ENCODE measurements at regions not wholly inside any gene's neighbourhood (a gene's known extent, or its start where the extent isn't known, plus 50 kb on each side); places are given as distances from the start of the nearest gene placed in this dataset.

- no peak overlapping the region for H2AFZ ChIP-seq (ENCODE audit: low read depth)
- no peak overlapping the region for H3K4me2 ChIP-seq
- TF ChIP-seq, protein P1, sequence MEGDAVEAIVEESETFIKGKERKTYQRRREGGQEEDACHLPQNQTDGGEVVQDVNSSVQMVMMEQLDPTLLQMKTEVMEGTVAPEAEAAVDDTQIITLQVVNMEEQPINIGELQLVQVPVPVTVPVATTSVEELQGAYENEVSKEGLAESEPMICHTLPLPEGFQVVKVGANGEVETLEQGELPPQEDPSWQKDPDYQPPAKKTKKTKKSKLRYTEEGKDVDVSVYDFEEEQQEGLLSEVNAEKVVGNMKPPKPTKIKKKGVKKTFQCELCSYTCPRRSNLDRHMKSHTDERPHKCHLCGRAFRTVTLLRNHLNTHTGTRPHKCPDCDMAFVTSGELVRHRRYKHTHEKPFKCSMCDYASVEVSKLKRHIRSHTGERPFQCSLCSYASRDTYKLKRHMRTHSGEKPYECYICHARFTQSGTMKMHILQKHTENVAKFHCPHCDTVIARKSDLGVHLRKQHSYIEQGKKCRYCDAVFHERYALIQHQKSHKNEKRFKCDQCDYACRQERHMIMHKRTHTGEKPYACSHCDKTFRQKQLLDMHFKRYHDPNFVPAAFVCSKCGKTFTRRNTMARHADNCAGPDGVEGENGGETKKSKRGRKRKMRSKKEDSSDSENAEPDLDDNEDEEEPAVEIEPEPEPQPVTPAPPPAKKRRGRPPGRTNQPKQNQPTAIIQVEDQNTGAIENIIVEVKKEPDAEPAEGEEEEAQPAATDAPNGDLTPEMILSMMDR (conservative IDR thresholded peaks at IDR 0.05; ENCODE audit: low read depth, low read length): no peak
These were observed 65.0 kb upstream of the MEIS2 start for GRCh38 chr15:37165395-37165794.

GRCh38 chr15:37166402-37166801 is 66.1 kb upstream of the MEIS2 start:
- Histone ChIP-seq H3K4me1 (ENCODE audit: low read depth, poor library complexity, severe bottlenecking) (no peaks in the 10 kb centered on the region), H3K27ac (no peak overlapping the region), H2AFZ (ENCODE audit: low read depth) (no peak overlapping the region), H4K20me1 (ENCODE audit: insufficient read depth) (no peaks in the 10 kb centered on the region), H3K27me3 (ENCODE audit: insufficient read depth, low read depth) (no peaks in the 10 kb centered on the region), H3K9ac (no peak overlapping the region), H3K79me2 (ENCODE audit: insufficient read depth, low read depth) (no peaks in the 10 kb centered on the region), H3K36me3 (ENCODE audit: insufficient read depth) (no peaks in the 10 kb centered on the region), H3K4me2 (no peak overlapping the region), H3K4me3 (IDR thresholded peaks at IDR 0.05; ENCODE audit: insufficient read depth, low read depth, low read length) (no peak overlapping the region)
- TF ChIP-seq, protein P1 (conservative IDR thresholded peaks at IDR 0.05; ENCODE audit: low read depth, low read length): no peak

More at GRCh38 chr15:37165395-37165794, 65.0 kb upstream of the MEIS2 start:
- H3K4me1 ChIP-seq (ENCODE audit: low read depth, poor library complexity, severe bottlenecking): no peaks in the 10 kb centered on the region
- H4K20me1 ChIP-seq (ENCODE audit: insufficient read depth): no peaks in the 10 kb centered on the region
- no peaks in the 10 kb centered on the region for H3K27me3 ChIP-seq (ENCODE audit: insufficient read depth, low read depth)
- H3K9ac ChIP-seq: no peak overlapping the region
- no peaks in the 10 kb centered on the region for H3K36me3 ChIP-seq (ENCODE audit: insufficient read depth)
- no peaks in the 10 kb centered on the region for H3K79me2 ChIP-seq (ENCODE audit: insufficient read depth, low read depth)
- no peak overlapping the region for H3K27ac ChIP-seq
- no peak overlapping the region for H3K4me3 ChIP-seq (IDR thresholded peaks at IDR 0.05; ENCODE audit: insufficient read depth, low read depth, low read length)

DNA sequence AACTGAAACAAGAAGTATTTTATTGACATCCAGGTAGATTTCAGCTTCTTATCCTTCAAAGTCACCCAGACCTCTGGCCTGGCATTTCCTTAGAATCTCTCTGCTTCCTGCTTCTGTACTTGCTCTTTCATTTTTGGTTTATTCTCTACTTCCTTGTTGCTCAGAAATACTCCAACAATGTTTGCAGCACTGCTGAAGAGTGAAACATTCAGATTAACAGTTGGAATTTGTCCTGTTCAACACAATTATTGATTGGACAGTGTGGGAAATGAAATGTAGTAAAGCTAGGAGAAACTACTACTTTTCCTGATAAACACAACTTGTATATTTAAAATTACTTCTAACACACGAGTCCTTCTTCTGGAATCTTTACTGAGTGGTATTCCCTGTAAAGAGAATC is 81.0 kb upstream of the MEIS2 start:
- TF ChIP-seq, protein P1 (conservative IDR thresholded peaks at IDR 0.05; ENCODE audit: low read depth, low read length): no peak
- H3K9ac ChIP-seq: no peak overlapping the region
- H3K79me2 ChIP-seq (ENCODE audit: insufficient read depth, low read depth): no peaks in the 10 kb centered on the region
- H3K4me3 ChIP-seq (IDR thresholded peaks at IDR 0.05; ENCODE audit: insufficient read depth, low read depth, low read length): no peak overlapping the region
- no peaks in the 10 kb centered on the region for H3K36me3 ChIP-seq (ENCODE audit: insufficient read depth)
- H3K4me2 ChIP-seq: no peak overlapping the region
- no peak overlapping the region for H2AFZ ChIP-seq (ENCODE audit: low read depth)
- H4K20me1 ChIP-seq (ENCODE audit: insufficient read depth): no peaks in the 10 kb centered on the region
- no peaks in the 10 kb centered on the region for H3K27me3 ChIP-seq (ENCODE audit: insufficient read depth, low read depth)
- no peak overlapping the region for H3K27ac ChIP-seq
- H3K4me1 ChIP-seq (ENCODE audit: low read depth, poor library complexity, severe bottlenecking): no peaks in the 10 kb centered on the region

- Histone ChIP-seq H3K9ac (no peak overlapping the region), H2AFZ (ENCODE audit: low read depth) (no peak overlapping the region), H3K27me3 (ENCODE audit: insufficient read depth, low read depth) (no peaks in the 10 kb centered on the region), H3K27ac (no peak overlapping the region), H3K36me3 (ENCODE audit: insufficient read depth) (no peaks in the 10 kb centered on the region), H4K20me1 (ENCODE audit: insufficient read depth) (no peaks in the 10 kb centered on the region), H3K4me2 (no peak overlapping the region), H3K79me2 (ENCODE audit: insufficient read depth, low read depth) (no peaks in the 10 kb centered on the region), H3K4me3 (IDR thresholded peaks at IDR 0.05; ENCODE audit: insufficient read depth, low read depth, low read length) (no peak overlapping the region), H3K4me1 (ENCODE audit: low read depth, poor library complexity, severe bottlenecking) (no peaks in the 10 kb centered on the region)
- TF ChIP-seq, protein P1 (conservative IDR thresholded peaks at IDR 0.05; ENCODE audit: low read depth, low read length): no peak
These were observed 99.2 kb upstream of the MEIS2 start for GRCh38 chr15:37199545-37199944.

All from KMS-11 (cell line).